GM23338 (cell line): ENCODE measurements at regions not wholly inside any gene's neighbourhood (a gene's known extent, or its start where the extent isn't known, plus 50 kb on each side); places are given as distances from the start of the nearest gene placed in this dataset.

Experiments
- ATAC-seq: fragments of 200-7000 bp; cut with Tn5 transposase; 3 replicates; pipeline ENCODE4 v1.9.1; 2020
- DNase-seq: peaks from one replicate; pipeline ENCODE4 v3.0.0-alpha.2; 2015; ENCODE audit warnings: low spot score
- H2AFZ ChIP-seq: fragments of 200-600 bp; sonication (generic); 2 replicates; pipeline ENCODE4 v1.8.0; 2016; ENCODE audit warnings: antibody characterized with exemption, mild to moderate bottlenecking, moderate library complexity
- H3F3A ChIP-seq: fragments of 200-600 bp; sonication (generic); replicated peaks from 2 replicates; pipeline ENCODE4 v1.8.0; 2017; ENCODE audit warnings: antibody characterized with exemption, mixed run types, low read depth
- H3K27ac ChIP-seq: fragments of 200-600 bp; sonication (generic); 2 replicates; pipeline ENCODE4 v1.6.1; 2016; ENCODE audit warnings: low read depth
- H3K27me3 ChIP-seq: fragments of 200-600 bp; sonication (generic); 2 replicates; pipeline ENCODE4 v1.8.0; 2016; ENCODE audit warnings: mild to moderate bottlenecking, mixed run types, moderate library complexity; ENCODE audit not compliant: insufficient read depth
- H3K36me3 ChIP-seq: fragments of 200-600 bp; sonication (generic); 2 replicates; pipeline ENCODE4 v1.8.0; 2016; ENCODE audit warnings: mild to moderate bottlenecking; ENCODE audit not compliant: insufficient read depth
- H3K4me1 ChIP-seq: fragments of 200-600 bp; sonication (generic); 2 replicates; pipeline ENCODE4 v1.8.0; 2016; ENCODE audit warnings: mild to moderate bottlenecking, moderate library complexity; ENCODE audit not compliant: insufficient read depth
- H3K4me2 ChIP-seq: fragments of 200-600 bp; sonication (generic); 2 replicates; pipeline ENCODE4 v1.7.1; 2017; ENCODE audit warnings: mixed run types
- H3K4me3 ChIP-seq: fragments of 200-600 bp; sonication (generic); 2 replicates; pipeline ENCODE4 v1.6.1; 2016; ENCODE audit warnings: mixed run types
- H3K79me2 ChIP-seq: fragments of 200-600 bp; sonication (generic); replicated peaks from 2 replicates; pipeline ENCODE4 v1.8.0; 2017; ENCODE audit warnings: mild to moderate bottlenecking; ENCODE audit not compliant: insufficient read depth
- H3K9me2 ChIP-seq: fragments of 200-600 bp; sonication (generic); 2 replicates; pipeline ENCODE4 v1.8.0; 2017; ENCODE audit not compliant: insufficient read depth
- H4K20me1 ChIP-seq: fragments of 200-600 bp; sonication (generic); replicated peaks from 2 replicates; pipeline ENCODE4 v1.8.0; 2017; ENCODE audit warnings: mild to moderate bottlenecking; ENCODE audit not compliant: insufficient read depth
- H3K27ac Mint-ChIP-seq: 2 replicates; pipeline ENCODE4 v1.8.0; 2020; ENCODE audit warnings: inconsistent platforms, mild to moderate bottlenecking, moderate library complexity, mixed read lengths
- H3K27me3 Mint-ChIP-seq: 3 replicates; pipeline ENCODE4 v1.8.0; 2022; ENCODE audit warnings: low read depth, mild to moderate bottlenecking, moderate library complexity, mixed read lengths, inconsistent platforms; ENCODE audit not compliant: insufficient read depth, poor library complexity
- H3K36me3 Mint-ChIP-seq: 3 replicates; pipeline ENCODE4 v1.8.0; 2021; ENCODE audit warnings: low read depth, mild to moderate bottlenecking, inconsistent platforms, moderate library complexity, mixed read lengths
- H3K4me1 Mint-ChIP-seq: 3 replicates; pipeline ENCODE4 v1.8.0; 2020; ENCODE audit warnings: mild to moderate bottlenecking, inconsistent platforms, mixed read lengths
- H3K4me3 Mint-ChIP-seq: 3 replicates; pipeline ENCODE4 v1.8.0; 2021; ENCODE audit warnings: moderate library complexity, mild to moderate bottlenecking, inconsistent platforms, mixed read lengths
- H3K9me3 Mint-ChIP-seq: 3 replicates; pipeline ENCODE4 v1.8.0; 2020; ENCODE audit warnings: moderate library complexity, mild to moderate bottlenecking, inconsistent platforms, mixed read lengths
- CREB1 ChIP-seq: fragments of 250-450 bp; sonication (Bioruptor Pico); IDR thresholded peaks from 2 replicates; pipeline ENCODE4 v1.5.0; 2020; ENCODE audit warnings: low read depth, mild to moderate bottlenecking, moderate library complexity
- CTCF ChIP-seq, 2 experiments: fragments of 200-600 bp in 1 of 2; sonication (generic) in 1 of 2; conservative IDR thresholded peaks; 2 replicates each; pipeline versions ENCODE4 v1.5.1 to v1.6.1; 2016 to 2017; ENCODE audit warnings: antibody characterized with exemption in 2 of 2, low read depth in 2 of 2, mild to moderate bottlenecking in 2 of 2, moderate library complexity in 1 of 2
- ETS1 ChIP-seq: IDR thresholded peaks from 2 replicates; pipeline ENCODE4 v1.6.1; 2016; ENCODE audit warnings: antibody characterized with exemption
- EZH2 ChIP-seq: fragments of 200-600 bp; sonication (generic); IDR thresholded peaks from one replicate; pipeline ENCODE4 v1.8.0; 2017; ENCODE audit warnings: antibody characterized with exemption, mild to moderate bottlenecking, low read depth; ENCODE audit not compliant: unreplicated experiment
- EZH2phosphoT487 ChIP-seq: fragments of 200-600 bp; sonication (generic); IDR thresholded peaks from one replicate; pipeline ENCODE4 v1.8.1; 2018; ENCODE audit warnings: antibody characterized with exemption; ENCODE audit not compliant: unreplicated experiment
- JUNB ChIP-seq: IDR thresholded peaks from one replicate; pipeline ENCODE4 v1.6.1; 2016; ENCODE audit warnings: antibody characterized with exemption; ENCODE audit not compliant: unreplicated experiment
- NANOG ChIP-seq: IDR thresholded peaks from 2 replicates; pipeline ENCODE4 v1.6.1; 2016; ENCODE audit warnings: antibody characterized with exemption, borderline replicate concordance
- POLR2AphosphoS5 ChIP-seq: IDR thresholded peaks from 2 replicates; pipeline ENCODE4 v1.6.1; 2016; ENCODE audit warnings: antibody characterized with exemption, low read depth
- REST ChIP-seq: IDR thresholded peaks from one replicate; pipeline ENCODE4 v1.6.1; 2018; ENCODE audit warnings: antibody characterized with exemption; ENCODE audit not compliant: unreplicated experiment
- STAT1 ChIP-seq: IDR thresholded peaks from one replicate; pipeline ENCODE4 v1.6.1; 2016; ENCODE audit warnings: antibody characterized with exemption; ENCODE audit not compliant: unreplicated experiment
- ZNF114 ChIP-seq: fragments of 250-450 bp; sonication (Bioruptor Pico); IDR thresholded peaks from 2 replicates; pipeline ENCODE4 v1.5.0; 2020; ENCODE audit warnings: mild to moderate bottlenecking, moderate library complexity
- ZNF331 ChIP-seq: fragments of 250-450 bp; sonication (Bioruptor Pico); IDR thresholded peaks from 2 replicates; pipeline ENCODE4 v1.5.0; 2020; ENCODE audit warnings: low read depth, mild to moderate bottlenecking, moderate library complexity
- ZNF462 ChIP-seq: fragments of 250-450 bp; sonication (Bioruptor Pico); IDR thresholded peaks from 2 replicates; pipeline ENCODE4 v1.5.0; 2020; ENCODE audit warnings: mild to moderate bottlenecking, moderate library complexity

GRCh38 chr12:42696406-42697149, 107.0 kb upstream of the PRICKLE1 start:
- Histone ChIP-seq H3K9me2 (peaks cover 8% of the 10 kb centered on the region; the same call in 1 of the 2 replicates), H2AFZ (0 out of 2 replicates have a peak overlapping the region, but pooled peaks have one; percentile 16), H3K79me2 (no peaks in the 10 kb centered on the region), H3K27ac (no peak overlapping the region), H3K4me3 (no peak overlapping the region), H4K20me1 (no peaks in the 10 kb centered on the region), H3F3A (no peaks in the 10 kb centered on the region), H3K4me2 (no peak overlapping the region), H3K4me1 (peaks cover 14% of the 10 kb centered on the region), H3K36me3 (no peaks in the 10 kb centered on the region), H3K27me3 (no peaks in the 10 kb centered on the region)
- TF ChIP-seq NANOG, result no peak
- TF ChIP-seq CREB1 (CRISPR knock-in tag), result no peak
- TF ChIP-seq CTCF (conservative IDR thresholded peaks at IDR 0.05; ENCODE audit: low read depth in 2 of 2), result no peak
- no peak for TF ChIP-seq REST
- TF ChIP-seq EZH2, result no peak
- TF ChIP-seq ETS1, result no peak
- TF ChIP-seq STAT1, result no peak
- TF ChIP-seq ZNF462 (CRISPR knock-in tag), result no peak
- no peak for TF ChIP-seq POLR2AphosphoS5
- no peak for TF ChIP-seq JUNB
- TF ChIP-seq ZNF331 (CRISPR knock-in tag), result no peak
- no peak for TF ChIP-seq EZH2phosphoT487
- no peak for TF ChIP-seq ZNF114 (CRISPR knock-in tag)
- ATAC-seq (no peak), DNase-seq (no peak)
- Mint-ChIP-seq H3K4me1 (peaks cover 18% of the 10 kb centered on the region), H3K36me3 (peaks cover 9% of the 10 kb centered on the region; the same call in 1 of the 3 replicates), H3K9me3 (peaks cover 3% of the 10 kb centered on the region; the same call in 1 of the 3 replicates), H3K4me3 (no peak overlapping the region), H3K27ac (no peak overlapping the region), H3K27me3 (no peaks in the 10 kb centered on the region)
